Upper lobe of left lung (tissue), 4 donors: ENCODE measurements at regions not wholly inside any gene's neighbourhood (a gene's known extent, or its start where the extent isn't known, plus 50 kb on each side); places are given as distances from the start of the nearest gene placed in this dataset.
"Not testable (repeated sequence)": the region's sequence is repeated elsewhere in the genome, so short reads cannot be mapped to it uniquely, and the experiment has no call there.

ENCODE experiments used
- EP300 ChIP-seq, 4 donors: sonication (generic); formaldehyde crosslinking; IDR thresholded peaks; one replicate each; pipeline ENCODE4 v1.5.1; 2017; ENCODE audit warnings: antibody characterized with exemption in 4 of 4, control low read depth in 2 of 4
- POLR2A ChIP-seq, 4 donors: fragments of 450-650 bp; IDR thresholded peaks; one replicate each; pipeline ENCODE4 v1.5.1; 2016 to 2017; ENCODE audit warnings: antibody characterized with exemption in 4 of 4, mild to moderate bottlenecking in 2 of 4
- POLR2AphosphoS5 ChIP-seq, 2 donors: sonication (generic); formaldehyde crosslinking; IDR thresholded peaks; one replicate each; pipeline ENCODE4 v1.5.1; 2017; ENCODE audit warnings: antibody characterized with exemption in 2 of 2
- TF ChIP-seq, protein P1 (sequence below), 6 experiments: fragments of 450-650 bp in 4 of 6; fragments of 200-600 bp in 2 of 6; sonication (generic) in 2 of 6; IDR thresholded peaks; one replicate each; pipeline ENCODE4 v1.5.1; 2016 to 2019; ENCODE audit warnings: antibody characterized with exemption in 6 of 6

DNA sequence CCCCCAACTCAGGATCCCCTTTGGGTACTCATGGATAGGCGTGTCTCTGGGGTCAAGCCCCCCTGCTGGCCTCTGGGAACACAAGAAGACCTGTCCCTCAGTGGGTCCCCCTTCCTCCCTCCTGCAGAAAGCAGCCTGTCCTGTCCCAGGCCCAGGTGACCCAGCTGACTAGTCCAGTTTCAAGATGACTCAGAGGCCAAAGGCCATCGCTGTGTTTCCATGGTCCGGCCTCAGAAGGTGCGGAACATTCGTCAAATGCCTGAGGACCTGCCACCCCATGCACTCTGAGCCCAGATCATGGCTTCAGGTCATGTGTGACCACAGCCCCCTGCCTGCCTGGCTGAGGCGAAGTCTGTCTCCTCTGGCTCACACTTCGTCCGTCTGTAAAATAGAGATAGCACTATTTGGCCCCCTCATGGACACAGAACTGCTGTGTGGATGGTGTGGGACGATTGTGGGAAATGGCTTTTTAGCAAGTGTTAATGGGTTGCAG lies 71.4 kb upstream of the SPDYE9 start:
- TF ChIP-seq, protein P1, sequence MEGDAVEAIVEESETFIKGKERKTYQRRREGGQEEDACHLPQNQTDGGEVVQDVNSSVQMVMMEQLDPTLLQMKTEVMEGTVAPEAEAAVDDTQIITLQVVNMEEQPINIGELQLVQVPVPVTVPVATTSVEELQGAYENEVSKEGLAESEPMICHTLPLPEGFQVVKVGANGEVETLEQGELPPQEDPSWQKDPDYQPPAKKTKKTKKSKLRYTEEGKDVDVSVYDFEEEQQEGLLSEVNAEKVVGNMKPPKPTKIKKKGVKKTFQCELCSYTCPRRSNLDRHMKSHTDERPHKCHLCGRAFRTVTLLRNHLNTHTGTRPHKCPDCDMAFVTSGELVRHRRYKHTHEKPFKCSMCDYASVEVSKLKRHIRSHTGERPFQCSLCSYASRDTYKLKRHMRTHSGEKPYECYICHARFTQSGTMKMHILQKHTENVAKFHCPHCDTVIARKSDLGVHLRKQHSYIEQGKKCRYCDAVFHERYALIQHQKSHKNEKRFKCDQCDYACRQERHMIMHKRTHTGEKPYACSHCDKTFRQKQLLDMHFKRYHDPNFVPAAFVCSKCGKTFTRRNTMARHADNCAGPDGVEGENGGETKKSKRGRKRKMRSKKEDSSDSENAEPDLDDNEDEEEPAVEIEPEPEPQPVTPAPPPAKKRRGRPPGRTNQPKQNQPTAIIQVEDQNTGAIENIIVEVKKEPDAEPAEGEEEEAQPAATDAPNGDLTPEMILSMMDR (IDR thresholded peaks at IDR 0.05) = not testable (repeated sequence)
- not testable (repeated sequence) for TF ChIP-seq POLR2A, POLR2AphosphoS5, EP300 (IDR thresholded peaks at IDR 0.05)
